ENCODE measurements at regions not wholly inside any gene's neighbourhood (a gene's known extent, or its start where the extent isn't known, plus 50 kb on each side); places are given as distances from the start of the nearest gene placed in this dataset.
"Not testable (repeated sequence)": the region's sequence is repeated elsewhere in the genome, so short reads cannot be mapped to it uniquely, and the experiment has no call there.

DNA sequence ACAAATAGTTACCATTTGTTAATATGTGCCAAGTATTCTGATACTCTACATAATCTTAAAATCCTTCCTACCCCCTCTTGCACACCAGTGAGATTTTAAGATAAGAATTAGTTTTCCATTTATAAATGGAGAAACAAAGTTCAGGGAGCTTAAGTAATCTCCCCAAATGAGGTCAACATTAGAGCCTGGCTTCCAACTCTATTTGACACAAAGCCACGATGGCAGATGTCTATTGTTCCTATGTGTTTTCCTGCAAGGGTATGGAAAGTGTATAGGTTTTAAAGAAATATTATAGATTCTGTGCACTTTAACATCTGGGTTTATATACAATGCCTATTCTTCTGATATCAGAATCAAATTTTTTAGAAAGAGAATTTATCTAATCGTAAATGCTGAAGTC is 143.9 kb upstream of the SEMA3C start:
- no peaks in the 10 kb centered on the region for H3K36me3 ChIP-seq
- no peaks in the 10 kb centered on the region for H3K4me1 ChIP-seq
- no peak for TF ChIP-seq CTCF (IDR thresholded peaks at IDR 0.05)
- no peak for DNase-seq
- no peak overlapping the region for H3K4me3 ChIP-seq
- no peaks in the 10 kb centered on the region for H3K9me3 ChIP-seq
- intact Hi-C loops (cut with DNase I), result no loop called here
- H3K9ac ChIP-seq (ENCODE audit: low read depth in 2 of 2, low read length in 2 of 2), result no peak overlapping the region
- no peak overlapping the region for H3K27ac ChIP-seq
- H3K27me3 ChIP-seq, result no peaks in the 10 kb centered on the region

DNA sequence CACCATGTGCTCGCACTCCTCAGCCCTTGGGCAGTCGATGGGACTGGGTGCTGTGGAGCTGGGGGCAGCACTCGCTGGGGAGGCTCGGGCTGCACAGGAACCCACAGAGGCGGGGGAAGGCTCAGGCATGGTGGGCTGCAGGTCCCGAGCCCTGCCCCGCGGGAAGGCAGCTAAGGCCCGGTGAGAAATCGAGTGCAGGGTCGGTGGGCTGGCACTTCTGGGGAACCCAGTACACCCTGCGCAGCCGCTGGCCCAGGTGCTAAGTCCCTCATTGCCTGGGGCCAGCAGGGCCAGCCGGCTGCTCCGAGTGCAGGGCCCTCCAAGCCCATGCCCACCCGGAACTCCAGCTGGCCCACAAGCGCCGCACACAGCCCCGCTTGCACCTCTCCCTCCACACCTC is 138.6 kb upstream of the SEMA3C start:
- H3K27ac ChIP-seq; intact Hi-C loops (cut with DNase I); H3K4me3 ChIP-seq; H3K9ac ChIP-seq (ENCODE audit: low read depth in 2 of 2, low read length in 2 of 2); H3K9me3 ChIP-seq; H3K27me3 ChIP-seq; H3K4me1 ChIP-seq; H3K36me3 ChIP-seq; DNase-seq: not testable (repeated sequence)

DNA sequence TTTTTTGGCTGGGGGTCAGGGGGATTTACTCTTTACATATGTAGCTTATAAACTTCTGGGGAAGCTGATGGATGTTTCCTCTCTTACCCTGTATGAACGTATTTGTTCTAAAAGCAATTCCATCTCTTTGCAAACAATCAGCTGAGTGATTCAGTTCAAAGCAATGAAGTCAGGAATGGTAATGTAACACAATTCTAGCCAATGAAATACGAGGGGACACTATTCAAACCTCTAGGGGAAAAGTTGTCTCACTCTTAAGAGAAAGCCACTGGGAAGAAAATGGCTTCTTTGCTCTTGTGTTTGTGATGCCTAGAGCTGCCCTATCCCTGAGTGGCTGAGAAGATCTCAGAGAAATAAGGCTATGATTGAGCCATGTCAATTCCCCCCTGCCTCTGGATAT is 134.8 kb upstream of the SEMA3C start:
- Histone ChIP-seq H3K4me1 (no peaks in the 10 kb centered on the region), H3K9ac (ENCODE audit: low read depth in 2 of 2, low read length in 2 of 2) (no peak overlapping the region), H3K36me3 (no peaks in the 10 kb centered on the region), H3K27ac (no peak overlapping the region), H3K9me3 (no peaks in the 10 kb centered on the region), H3K4me3 (no peak overlapping the region), H3K27me3 (no peaks in the 10 kb centered on the region)
- intact Hi-C loops (cut with DNase I), result no loop called here
- DNase-seq, result no peak
- TF ChIP-seq CTCF (IDR thresholded peaks at IDR 0.05), result no peak

- Histone ChIP-seq H3K9ac (ENCODE audit: low read depth in 2 of 2, low read length in 2 of 2) (no peak overlapping the region), H3K4me3 (no peak overlapping the region), H3K4me1 (no peaks in the 10 kb centered on the region), H3K9me3 (no peaks in the 10 kb centered on the region), H3K27ac (no peak overlapping the region), H3K36me3 (no peaks in the 10 kb centered on the region), H3K27me3 (no peaks in the 10 kb centered on the region)
- no peak for DNase-seq
- TF ChIP-seq CTCF (IDR thresholded peaks at IDR 0.05), result no peak
- intact Hi-C loops (cut with DNase I), result no loop called here
Observed at GRCh38 chr7:81051811-81052413, 133.1 kb upstream of the SEMA3C start.

- H3K27ac ChIP-seq, result no peak overlapping the region
- no peak for TF ChIP-seq CTCF (IDR thresholded peaks at IDR 0.05)
- no peak overlapping the region for H3K4me3 ChIP-seq
- no peak overlapping the region for H3K9ac ChIP-seq (ENCODE audit: low read depth in 2 of 2, low read length in 2 of 2)
- no peaks in the 10 kb centered on the region for H3K27me3 ChIP-seq
- no peaks in the 10 kb centered on the region for H3K36me3 ChIP-seq
- no peaks in the 10 kb centered on the region for H3K4me1 ChIP-seq
- no peaks in the 10 kb centered on the region for H3K9me3 ChIP-seq
- DNase-seq, result no peak
- intact Hi-C loops (cut with DNase I), result no loop called here
Observed at GRCh38 chr7:81045491-81046030, 126.7 kb upstream of the SEMA3C start.

GRCh38 chr7:81042646-81043045 is 123.8 kb upstream of the SEMA3C start:
- H3K4me1 ChIP-seq; H3K9ac ChIP-seq (ENCODE audit: low read depth in 2 of 2, low read length in 2 of 2); H3K4me3 ChIP-seq; DNase-seq; H3K36me3 ChIP-seq; intact Hi-C loops (cut with DNase I); H3K27me3 ChIP-seq; H3K9me3 ChIP-seq; H3K27ac ChIP-seq: not testable (repeated sequence)
